B cell (primary cell): ENCODE measurements at regions not wholly inside any gene's neighbourhood (a gene's known extent, or its start where the extent isn't known, plus 50 kb on each side); places are given as distances from the start of the nearest gene placed in this dataset.

Experiments used
- ATAC-seq: fragments of 200-7000 bp; cut with Tn5 transposase; one replicate; pipeline ENCODE4 v1.10.0; 2021; ENCODE audit warnings: low read depth, mild to moderate bottlenecking, moderate number of reproducible peaks, moderate library complexity
- CTCF ChIA-PET: fragments of 350-600 bp; sonication (Branson Sonifier 250); formaldehyde crosslinking; loops from one replicate; lab custom pipeline; 2021; ENCODE audit warnings: antibody characterized with exemption, inconsistent platforms; lab: Charles Lee
- POLR2A ChIA-PET: fragments of 350-600 bp; sonication (Branson Sonifier 250); formaldehyde crosslinking; loops from one replicate; lab custom pipeline; 2021; ENCODE audit warnings: antibody characterized with exemption; lab: Charles Lee
- DNase-seq: peaks from one replicate; pipeline ENCODE4 v3.0.0; 2013
- H2AFZ ChIP-seq: 2 replicates; pipeline ENCODE4 v1.6.1; 2012; ENCODE audit warnings: mild to moderate bottlenecking, low read depth, low read length; ENCODE audit not compliant: insufficient read depth, poor library complexity, severe bottlenecking
- H3K27ac ChIP-seq, 2 donors: 1 replicate in 1 of 2; 2 replicates in 1 of 2; pipeline ENCODE4 v1.5.1; 2012 to 2013; ENCODE audit warnings: low read length in 2 of 2, mild to moderate bottlenecking in 2 of 2, moderate library complexity in 1 of 2
- H3K27me3 ChIP-seq, 4 experiments: fragments of 200-600 bp in 1 of 4; sonication (generic) in 1 of 4; replicated peaks in 1 of 4; 1 replicate in 2 of 4; 2 replicates in 2 of 4; pipeline versions ENCODE4 v1.6.1 to v1.7.0; 2013 to 2016; ENCODE audit warnings: low read length in 3 of 4, mild to moderate bottlenecking in 2 of 4, mixed read lengths in 1 of 4, moderate library complexity in 1 of 4; ENCODE audit not compliant: insufficient read depth in 4 of 4, control insufficient read depth in 3 of 4; ENCODE audit errors: control extremely low read depth in 1 of 4
- H3K36me3 ChIP-seq, 2 experiments: replicated peaks in 1 of 2; 1 replicate in 1 of 2; 2 replicates in 1 of 2; pipeline versions ENCODE4 v1.6.1 to v1.7.1; 2013; ENCODE audit warnings: low read length in 1 of 2; ENCODE audit not compliant: insufficient read depth in 2 of 2, control insufficient read depth in 1 of 2; ENCODE audit errors: control extremely low read depth in 1 of 2, extremely low read depth in 1 of 2
- H3K4me1 ChIP-seq, 2 donors: fragments of 200-600 bp in 1 of 2; sonication (generic) in 1 of 2; 1 replicate in 1 of 2; 2 replicates in 1 of 2; pipeline versions ENCODE4 v1.5.1 to v1.6.1; 2013 to 2017; ENCODE audit warnings: low read length in 2 of 2; ENCODE audit not compliant: control insufficient read depth in 2 of 2, insufficient read depth in 2 of 2
- H3K4me2 ChIP-seq: replicated peaks from 2 replicates; pipeline ENCODE3; 2012; ENCODE audit warnings: mild to moderate bottlenecking, low read depth, low read length; ENCODE audit not compliant: poor library complexity, severe bottlenecking
- H3K4me3 ChIP-seq, 5 experiments: fragments of 200-600 bp in 1 of 5; sonication (generic) in 1 of 5; 1 replicate in 3 of 5; 2 replicates in 2 of 5; pipeline versions ENCODE4 v1.5.1 to v1.7.0; 2011 to 2016; ENCODE audit warnings: low read length in 4 of 5, mild to moderate bottlenecking in 4 of 5, low read depth in 2 of 5, control low read depth in 1 of 5, moderate library complexity in 1 of 5; ENCODE audit not compliant: insufficient read depth in 1 of 5; ENCODE audit errors: control extremely low read depth in 1 of 5, extremely low read depth in 1 of 5
- H3K79me2 ChIP-seq: fragments of 200-600 bp; sonication (generic); one replicate; pipeline ENCODE4 v1.6.0; 2016; ENCODE audit warnings: low read length; ENCODE audit not compliant: control insufficient read depth, insufficient read depth
- H3K9ac ChIP-seq: fragments of 200-600 bp; sonication (generic); 2 replicates; pipeline ENCODE4 v1.6.1; 2017; ENCODE audit warnings: mild to moderate bottlenecking, low read length, moderate library complexity
- H3K9me3 ChIP-seq, 3 donors: one replicate each; pipeline versions ENCODE4 v1.6.1 to v1.7.1; 2013; ENCODE audit warnings: low read length in 2 of 3; ENCODE audit not compliant: control insufficient read depth in 2 of 3, insufficient read depth in 1 of 3; ENCODE audit errors: control extremely low read depth in 1 of 3
- H4K20me1 ChIP-seq: 2 replicates; pipeline ENCODE4 v1.6.0; 2012; ENCODE audit warnings: mild to moderate bottlenecking, low read length; ENCODE audit not compliant: insufficient read depth, control insufficient read depth, poor library complexity, severe bottlenecking
- H3K27ac Mint-ChIP-seq: one replicate; pipeline ENCODE4 v1.8.0; 2021; ENCODE audit warnings: mixed read lengths
- H3K27me3 Mint-ChIP-seq: one replicate; pipeline ENCODE4 v1.8.0; 2021; ENCODE audit warnings: mixed read lengths
- H3K4me1 Mint-ChIP-seq: one replicate; pipeline ENCODE4 v1.8.0; 2021; ENCODE audit warnings: mixed read lengths
- H3K4me3 Mint-ChIP-seq: one replicate; pipeline ENCODE4 v1.8.0; 2021; ENCODE audit warnings: mixed read lengths
- H3K9me3 Mint-ChIP-seq: one replicate; pipeline ENCODE4 v1.8.0; 2022; ENCODE audit warnings: mixed read lengths; ENCODE audit not compliant: insufficient read depth
- CTCF ChIP-seq: fragments of 200-600 bp; IDR thresholded peaks from one replicate; pipeline ENCODE4 v1.8.0; 2022; ENCODE audit warnings: antibody characterized with exemption, mild to moderate bottlenecking
- EZH2 ChIP-seq: IDR thresholded peaks from 2 replicates; pipeline ENCODE4 v1.6.1; 2012; ENCODE audit warnings: borderline replicate concordance, low read depth, mild to moderate bottlenecking, moderate library complexity, low read length; ENCODE audit not compliant: insufficient read depth, poor library complexity, severe bottlenecking
- WGBS: methylation state at CpG from one replicate; pipeline ENCODE4 v1.1.5; 2013; ENCODE audit warnings: missing lambda C conversion rate; ENCODE audit not compliant: insufficient coverage; 5-methylcytosine and 5-hydroxymethylcytosine counted together
- intact Hi-C: fragments of 100-400 bp; cut with micrococcal nuclease; formaldehyde crosslinking; loops from one replicate; pipeline ENCODE4 v1.10.0; 2022

- Histone ChIP-seq H3K36me3 (no peaks in the 10 kb centered on the region), H2AFZ (no peak overlapping the region), H4K20me1 (no peaks in the 10 kb centered on the region), H3K27me3 (no peaks in the 10 kb centered on the region), H3K27ac (no peak overlapping the region), H3K79me2 (peaks cover 7% of the 10 kb centered on the region), H3K4me3 (no peak overlapping the region), H3K9me3 (no peaks in the 10 kb centered on the region), H3K4me2 (no peak overlapping the region), H3K9ac (no peak overlapping the region), H3K4me1 (no peaks in the 10 kb centered on the region)
- Mint-ChIP-seq H3K27me3 (no peaks in the 10 kb centered on the region), H3K9me3 (no peaks in the 10 kb centered on the region), H3K27ac (no peak overlapping the region), H3K4me3 (no peak overlapping the region), H3K4me1 (peaks cover 3% of the 10 kb centered on the region)
- ATAC-seq (no peak), DNase-seq (no peak)
- TF ChIP-seq EZH2 = no peak
- no peak for TF ChIP-seq CTCF
- CTCF ChIA-PET = interaction anchor here (0.7 kb wide), 1 partner anchor 584 kb away, joined by 3 read pairs; no protein-coding TSS in a partner anchor
- POLR2A ChIA-PET = no interaction called here
- intact Hi-C loops = no loop called here
- WGBS = 89% methylated on average over 1 of the region's 1 CpG
Observed at GRCh38 chr13:99650410-99650809, 149.1 kb downstream of the TM9SF2 start.

DNA sequence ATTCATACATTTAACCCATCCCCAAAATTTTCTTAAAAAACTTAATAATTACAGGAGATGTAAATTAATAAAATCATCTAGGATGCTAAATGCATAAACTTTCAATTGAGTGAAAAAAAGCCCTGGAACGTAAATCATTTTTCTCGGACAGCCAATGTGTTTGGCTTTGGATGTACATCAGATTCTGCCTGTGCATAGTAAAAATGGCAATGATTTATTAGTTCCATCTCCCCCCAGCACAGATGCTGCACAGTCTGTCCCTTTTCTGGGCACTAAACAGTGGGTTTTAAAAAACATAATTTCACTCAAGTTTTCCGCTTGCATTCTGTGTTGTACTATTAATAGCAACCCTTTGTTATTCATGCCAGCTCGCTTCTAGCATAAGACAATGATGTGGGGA, 147.7 kb downstream of the TM9SF2 start:
- no peaks in the 10 kb centered on the region for H3K36me3 ChIP-seq
- H3K27ac ChIP-seq = no peak overlapping the region
- H3K4me3 Mint-ChIP-seq = no peak overlapping the region
- no peak overlapping the region for H3K27ac Mint-ChIP-seq
- ATAC-seq (no peak), DNase-seq (no peak)
- H2AFZ ChIP-seq = no peak overlapping the region
- H3K4me1 ChIP-seq = no peaks in the 10 kb centered on the region
- ChIA-PET CTCF (no interaction called here), POLR2A (no interaction called here)
- H3K9me3 Mint-ChIP-seq = no peaks in the 10 kb centered on the region
- intact Hi-C loops = no loop called here
- no peaks in the 10 kb centered on the region for H3K27me3 Mint-ChIP-seq
- peaks cover 3% of the 10 kb centered on the region for H3K4me1 Mint-ChIP-seq
- H3K4me3 ChIP-seq = no peak overlapping the region
- WGBS = no CpG with 5 or more reads among the region's 4 CpGs
- H3K9ac ChIP-seq = no peak overlapping the region
- H3K79me2 ChIP-seq = peaks cover 7% of the 10 kb centered on the region
- H3K9me3 ChIP-seq = no peaks in the 10 kb centered on the region
- TF ChIP-seq CTCF = no peak
- no peak for TF ChIP-seq EZH2
- H3K27me3 ChIP-seq = no peaks in the 10 kb centered on the region
- H3K4me2 ChIP-seq = no peak overlapping the region
- no peaks in the 10 kb centered on the region for H4K20me1 ChIP-seq
